Renal cortex interstitium (tissue), 11 donors: ENCODE measurements at regions not wholly inside any gene's neighbourhood (a gene's known extent, or its start where the extent isn't known, plus 50 kb on each side); places are given as distances from the start of the nearest gene placed in this dataset.
A peak's percentile ranks its signal among the peaks of the same experiment; 100 is the strongest.

Experiments used
- DNase-seq, 11 donors: peaks; one replicate each; pipeline ENCODE4 v3.0.0-alpha.2; 2013; ENCODE audit warnings: low read depth in 9 of 11, low spot score in 4 of 11; ENCODE audit errors: extremely low read depth in 1 of 11

DNA sequence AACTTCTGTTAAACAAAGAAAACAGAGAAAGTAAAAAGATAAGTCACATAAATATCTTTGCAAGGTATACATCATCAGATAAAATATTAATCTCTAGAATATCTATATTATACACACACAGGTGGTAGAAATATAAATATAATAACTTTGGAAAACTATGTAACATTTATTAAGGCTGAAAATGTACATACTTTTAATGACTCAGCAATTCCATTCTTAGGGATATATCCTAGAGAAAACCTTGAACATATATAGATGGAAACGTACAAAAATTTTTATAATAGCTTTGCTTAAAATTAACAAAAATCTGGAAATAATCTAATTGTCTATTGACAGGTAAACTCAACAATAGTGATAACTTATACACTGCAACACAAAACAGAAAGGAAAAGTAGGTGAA, 381.3 kb downstream of the GPD2 start:
- DNase-seq = no peak

DNA sequence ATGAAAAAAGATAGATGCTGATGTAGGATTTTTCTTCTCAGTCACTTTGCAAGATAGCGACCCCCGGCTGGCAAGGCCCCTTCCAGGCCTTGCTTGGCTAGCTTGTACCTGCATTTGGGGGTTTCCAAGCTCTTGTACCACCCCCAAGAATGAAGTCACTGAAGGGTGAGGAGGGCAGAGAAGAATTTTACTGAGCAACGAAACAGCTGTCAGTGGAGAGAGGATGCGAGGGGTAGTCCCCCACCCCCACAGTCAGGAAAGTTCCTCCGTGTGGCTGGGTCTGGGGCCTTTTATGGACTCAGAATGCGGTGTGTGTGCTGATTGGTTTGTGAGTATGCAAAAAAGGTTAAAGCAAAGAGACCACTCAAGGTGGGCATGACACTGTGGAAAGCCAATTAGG, 382.0 kb downstream of the GPD2 start:
- no peak for DNase-seq

DNA sequence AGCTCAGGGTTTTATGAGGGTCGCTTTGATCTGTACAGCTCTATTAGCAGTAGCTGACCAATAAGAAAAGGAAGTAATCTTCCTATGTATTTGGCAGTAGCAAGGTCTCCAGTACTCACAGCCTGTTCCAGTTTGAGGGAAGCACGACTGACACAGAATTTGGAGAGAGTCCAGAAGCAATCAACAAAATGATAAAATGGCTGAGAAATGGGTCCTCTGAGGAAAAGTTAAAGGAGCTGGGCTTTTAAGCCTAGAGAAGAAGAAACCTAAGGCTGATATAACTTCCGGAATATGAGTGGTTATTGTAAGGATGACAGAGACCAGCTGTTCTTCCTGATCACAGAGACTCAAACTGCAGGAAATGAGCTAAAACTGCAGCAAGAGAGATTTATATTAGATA, 382.8 kb downstream of the GPD2 start:
- peak; percentile 32 to 78 (median 50) for DNase-seq

DNA sequence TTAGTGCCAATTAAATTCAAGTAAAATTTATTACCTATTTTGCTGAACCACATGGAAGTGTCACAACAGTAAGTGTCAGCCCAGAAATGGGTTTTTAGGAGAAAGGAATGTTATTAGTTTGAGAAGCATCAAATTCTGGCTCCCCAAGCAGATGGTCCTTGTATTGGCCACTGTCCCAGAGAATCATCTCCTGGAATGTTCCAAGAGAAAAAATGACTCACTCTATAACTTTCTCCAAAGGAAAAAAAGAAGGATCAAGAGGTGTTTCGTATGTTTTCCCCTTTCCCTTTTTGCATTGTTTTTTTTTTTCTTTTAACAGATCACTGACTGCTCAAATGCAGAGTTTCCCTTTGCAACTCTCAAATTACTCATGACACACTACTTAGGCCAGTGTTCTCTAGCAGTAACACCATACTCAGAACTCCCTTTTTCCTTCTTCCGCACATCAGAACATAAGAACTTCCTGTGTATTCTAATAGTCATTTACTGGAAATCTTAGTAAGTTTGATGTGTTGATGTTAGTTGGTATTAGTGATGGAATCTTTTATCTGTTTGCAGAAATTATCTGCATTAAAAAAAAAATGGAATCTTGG, 390.3 kb downstream of the GPD2 start:
- peak in 7 of 11 donors; percentile 13 to 48 (median 33) for DNase-seq

DNA sequence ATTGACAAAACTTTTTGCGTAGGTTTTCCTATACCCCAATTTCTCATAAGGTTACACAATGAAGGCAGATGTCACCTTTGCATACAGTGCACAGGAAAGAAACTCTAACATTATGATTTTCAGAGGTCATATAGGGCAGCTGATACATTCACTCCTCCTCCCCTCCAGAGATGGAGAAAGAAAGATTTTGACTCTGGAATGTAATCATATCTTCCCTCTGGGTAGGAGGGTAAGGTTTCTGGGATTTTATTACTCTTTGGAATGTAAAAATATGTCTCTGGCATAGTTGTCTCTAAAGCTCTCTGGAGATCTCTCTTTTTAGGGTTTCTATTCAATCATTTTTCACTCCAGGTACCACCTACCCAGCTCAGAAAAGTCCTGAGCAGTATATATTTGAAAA, 398.3 kb downstream of the GPD2 start:
- DNase-seq = no peak

DNA sequence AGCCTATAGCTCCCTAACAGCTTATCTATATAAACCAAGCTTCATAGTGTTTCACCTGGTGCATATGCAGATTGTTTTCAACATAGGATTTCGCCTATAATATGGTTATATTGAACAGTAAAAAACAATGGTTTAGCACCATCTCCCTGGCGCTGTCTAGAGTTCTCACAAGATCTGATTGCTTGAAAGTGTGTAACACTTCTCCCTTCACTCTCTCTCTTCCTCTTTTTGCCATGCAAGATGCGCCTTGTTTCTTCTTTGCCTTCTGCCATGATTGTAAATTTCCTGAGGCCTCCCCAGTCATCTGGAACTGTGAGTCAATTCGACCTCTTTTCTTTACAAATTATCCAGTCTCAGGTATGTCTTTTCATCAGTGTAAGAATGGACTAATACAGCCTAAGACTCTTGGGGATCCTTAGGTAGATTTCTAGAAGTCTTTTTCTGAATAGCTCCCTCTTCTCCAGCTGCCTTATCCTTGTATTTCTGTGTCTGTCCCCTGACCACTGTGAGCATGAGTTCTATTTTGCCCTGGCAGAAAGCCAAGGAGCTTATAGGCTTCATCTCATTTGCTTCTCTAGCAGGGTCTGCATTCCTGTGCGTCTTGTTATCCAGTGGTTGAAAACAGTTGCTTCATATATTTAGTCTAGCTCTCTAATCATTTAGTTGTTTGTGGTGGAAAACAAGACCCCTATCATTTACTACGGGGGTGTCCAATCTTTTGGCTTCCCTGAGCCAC, 401.6 kb downstream of the GPD2 start:
- DNase-seq = no peak

DNA sequence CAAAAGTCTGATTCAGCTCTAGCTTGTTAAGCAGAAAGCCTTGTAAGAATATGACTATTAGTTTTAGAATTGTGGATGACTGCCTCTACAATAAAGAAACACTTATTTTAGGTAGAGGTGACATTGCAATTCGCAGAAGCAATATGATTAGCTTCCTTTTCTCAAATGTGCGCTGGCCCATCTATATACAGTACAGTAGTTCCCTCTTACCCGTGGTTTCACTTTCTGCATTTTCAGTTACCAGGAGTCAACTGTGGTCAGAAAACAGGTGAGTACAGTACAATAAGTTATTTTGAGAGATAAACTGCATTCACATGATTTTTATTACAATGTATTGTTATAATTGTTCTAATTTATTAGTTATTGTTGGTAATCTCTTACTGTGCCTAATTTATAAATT, 405.1 kb downstream of the GPD2 start:
- DNase-seq = no peak

DNA sequence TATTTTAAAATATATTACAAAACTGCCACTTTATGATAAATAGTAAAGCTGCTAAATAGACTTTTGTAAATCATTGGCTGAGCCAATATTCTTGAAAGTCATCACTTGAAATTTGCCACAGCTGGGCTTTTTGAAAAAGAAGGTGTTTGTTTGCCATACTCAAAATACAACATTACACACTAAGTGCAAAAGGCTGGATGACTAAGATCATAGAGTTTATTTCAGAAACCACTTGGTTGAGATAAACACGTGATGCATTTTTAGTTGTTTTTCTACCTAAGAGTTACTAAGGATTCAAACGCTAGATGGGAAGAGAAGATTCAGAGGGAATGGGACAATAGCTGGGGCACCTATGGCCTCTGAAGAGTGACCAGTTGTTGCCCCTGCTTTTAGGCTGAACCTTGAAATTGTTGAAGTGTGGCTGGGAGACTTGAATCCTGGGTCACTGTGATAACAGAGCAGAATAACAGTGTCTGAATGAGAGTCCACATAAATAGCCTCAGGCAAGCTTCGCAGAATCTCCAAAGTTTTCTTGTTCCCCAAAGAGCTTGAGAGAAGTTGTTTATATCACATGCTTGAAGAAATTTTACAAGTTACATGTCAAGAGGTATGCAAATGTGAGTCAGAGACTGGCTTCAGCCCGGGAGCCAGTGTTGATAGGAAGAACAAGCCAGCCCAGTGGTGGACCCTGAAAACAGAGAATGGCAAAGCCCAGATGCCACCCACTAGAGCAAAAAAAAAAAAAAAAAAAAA, 409.8 kb downstream of the GPD2 start:
- no peak for DNase-seq

DNA sequence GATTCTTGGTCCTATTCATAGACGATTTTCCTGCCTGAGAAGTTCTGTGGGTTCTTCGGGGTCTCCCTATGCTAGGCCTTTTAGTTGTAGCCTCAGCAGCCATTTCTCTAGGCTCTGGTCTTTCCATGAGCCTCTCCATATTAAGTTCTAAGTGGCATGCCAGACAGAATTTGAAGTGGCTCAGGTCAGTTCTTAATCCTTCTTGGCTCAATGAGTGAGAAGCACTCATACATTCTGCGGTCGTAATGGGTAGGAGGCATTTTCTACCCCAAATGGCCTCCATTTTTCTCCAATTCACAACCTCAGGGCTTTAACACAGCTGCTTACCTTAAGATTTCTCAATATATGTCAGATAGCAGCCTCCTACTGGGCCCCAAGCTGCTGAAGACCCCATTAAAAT, 405.3 kb upstream of the GALNT5 start:
- no peak for DNase-seq

DNA sequence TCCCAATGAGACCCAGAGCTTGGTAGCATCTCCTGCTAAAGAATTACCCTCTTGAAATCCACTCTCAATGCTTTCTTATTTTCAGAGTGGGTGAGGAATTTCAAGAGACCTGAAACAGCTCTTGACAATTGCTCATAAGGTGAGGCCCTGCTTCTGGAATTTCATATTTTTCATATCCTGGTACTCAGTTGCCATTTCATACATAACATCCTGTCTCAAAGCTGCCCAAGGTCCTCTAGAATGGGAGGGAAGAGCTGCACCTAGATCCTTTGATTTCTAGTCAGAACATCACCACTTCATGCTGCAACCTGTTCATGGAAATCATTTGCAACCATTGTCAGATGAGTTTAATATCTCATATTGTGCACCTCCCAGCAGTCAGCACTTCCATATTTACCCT, 404.8 kb upstream of the GALNT5 start:
- no peak for DNase-seq

DNA sequence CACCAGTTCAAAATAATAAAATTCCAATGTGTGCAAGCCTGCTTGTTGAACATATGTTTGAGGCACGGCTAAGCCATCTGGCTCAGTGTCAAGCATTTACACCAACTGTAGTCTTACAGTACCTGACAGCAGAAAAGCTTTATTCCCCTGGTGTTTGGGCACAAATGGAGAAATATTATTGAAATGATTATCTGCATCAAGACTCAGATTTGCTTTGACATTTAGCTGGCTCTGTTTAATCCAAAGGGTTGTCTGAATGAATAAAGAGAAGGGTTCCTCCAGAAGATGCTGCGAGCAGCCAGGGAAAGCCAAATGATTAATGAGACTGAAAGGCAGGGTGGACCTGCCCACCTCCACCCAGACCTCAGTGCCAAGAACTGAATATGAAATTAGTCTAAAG, 393.2 kb upstream of the GALNT5 start:
- no peak for DNase-seq

DNA sequence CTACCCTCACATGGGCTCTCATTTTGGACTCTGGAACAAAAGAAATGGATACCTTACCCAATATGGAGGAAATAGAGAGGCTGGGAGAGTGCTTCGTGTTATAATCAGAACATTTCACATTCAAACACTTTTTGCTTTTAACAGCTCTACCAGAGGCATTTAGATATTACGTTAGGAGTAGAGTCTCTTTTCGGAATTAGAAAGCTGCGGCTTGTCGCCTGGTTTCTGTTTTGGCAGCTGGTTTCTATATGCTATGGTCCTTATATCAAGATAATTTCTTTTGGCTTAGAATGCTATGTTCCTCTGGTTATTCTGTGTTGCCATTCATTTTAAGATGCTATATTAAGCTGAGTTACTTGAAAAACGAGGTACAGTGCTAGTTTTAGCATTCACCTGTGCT, 392.8 kb upstream of the GALNT5 start:
- no peak for DNase-seq

DNA sequence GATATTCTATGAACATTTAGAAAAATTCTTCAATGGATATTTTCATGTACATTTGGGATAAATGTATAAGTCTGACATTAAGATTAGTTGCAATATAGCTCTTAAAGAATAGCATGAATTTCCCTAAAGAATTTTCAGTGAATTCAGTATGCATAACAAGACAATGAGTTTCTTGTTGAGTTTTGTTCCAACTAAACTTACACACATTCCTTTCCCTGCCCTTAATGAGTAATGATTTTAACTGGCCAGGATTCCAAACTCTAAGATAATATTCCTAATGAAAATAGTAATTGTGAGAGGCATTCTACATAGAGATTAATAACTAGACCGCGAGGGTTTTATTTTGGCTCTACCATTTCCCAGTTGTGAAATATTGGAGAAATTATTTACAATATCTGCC, 390.3 kb upstream of the GALNT5 start:
- DNase-seq = no peak

DNA sequence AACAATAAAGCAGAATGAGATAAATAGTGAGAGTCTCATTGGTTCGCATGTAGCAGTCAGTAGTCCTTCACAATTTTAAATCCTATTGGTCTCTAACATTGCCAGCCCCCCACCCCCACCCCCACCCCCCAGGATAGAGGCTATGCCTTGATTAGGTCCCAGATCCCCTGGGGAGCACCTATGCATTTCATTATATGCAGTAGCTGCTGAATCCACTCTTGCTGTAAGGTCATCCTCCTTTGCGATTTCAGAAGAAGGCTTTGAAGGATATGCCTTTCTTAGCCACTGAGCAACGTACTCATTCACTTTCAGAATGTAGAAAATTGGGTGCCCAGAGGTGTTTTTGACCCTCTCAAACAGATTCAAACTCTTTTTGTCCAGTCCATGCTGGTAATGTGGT, 382.8 kb upstream of the GALNT5 start:
- no peak for DNase-seq

DNA sequence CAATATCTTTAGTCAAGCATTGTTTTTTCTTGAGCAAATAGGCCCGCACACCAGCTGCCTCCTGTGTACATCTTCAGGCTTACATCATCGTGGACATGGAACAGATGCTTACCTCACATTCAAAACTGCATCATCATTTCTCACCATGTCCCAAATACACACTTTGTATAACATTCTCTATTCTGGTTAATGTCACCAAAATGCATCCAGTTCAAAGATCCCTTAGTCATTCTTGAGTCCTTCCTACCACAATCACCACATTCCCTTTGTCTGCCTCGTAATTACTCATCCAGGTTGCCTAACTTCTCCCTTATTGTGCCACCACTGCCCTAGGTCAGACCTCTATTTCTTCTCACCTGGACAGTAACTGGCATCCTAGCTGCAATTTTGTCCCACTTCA, 373.7 kb upstream of the GALNT5 start:
- no peak for DNase-seq

DNA sequence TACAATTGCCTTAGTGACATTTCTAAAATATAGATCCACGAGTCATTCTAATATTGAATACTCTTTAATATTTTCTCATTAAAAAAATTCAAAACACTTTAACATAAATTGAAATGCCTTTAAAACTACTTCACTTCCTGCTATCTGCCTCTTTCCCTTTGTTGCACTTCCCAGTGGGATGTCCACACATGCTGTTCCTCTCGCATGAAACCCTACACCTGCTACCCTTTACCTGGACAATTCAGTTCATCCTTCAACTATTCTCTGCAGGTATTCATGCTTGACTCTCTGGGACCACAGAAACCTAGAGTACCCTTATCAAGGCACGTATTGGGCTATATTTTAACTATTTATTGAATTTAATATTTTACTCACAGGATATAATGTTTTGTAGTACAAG, 373.3 kb upstream of the GALNT5 start:
- DNase-seq = no peak

DNA sequence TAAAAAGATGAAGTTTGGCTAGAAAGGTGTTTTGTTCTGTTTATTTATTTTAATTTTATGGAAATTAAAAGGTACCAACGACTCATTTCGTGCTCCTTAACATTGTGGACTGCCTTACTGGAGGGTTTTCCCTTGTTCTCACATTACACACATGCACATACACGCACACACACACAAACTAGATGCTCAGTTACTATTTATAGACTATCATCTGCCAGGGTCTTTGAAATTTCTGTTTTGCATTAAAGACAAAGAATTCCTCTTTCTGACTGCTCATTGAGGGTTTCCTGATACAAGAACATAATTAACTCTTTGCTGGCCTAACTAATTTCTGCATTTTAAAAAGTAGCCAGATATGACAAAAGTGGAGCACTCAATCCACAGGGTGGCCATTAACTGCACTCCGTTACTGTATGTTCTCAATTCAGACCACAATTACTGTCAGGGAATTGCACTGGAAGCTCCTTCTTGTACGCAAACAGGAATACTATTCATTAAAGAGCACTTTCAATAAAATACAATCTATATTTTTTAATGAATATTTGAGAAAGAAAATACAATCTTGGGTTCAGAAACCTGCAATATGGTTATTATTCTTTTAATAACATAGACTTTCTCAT, 366.9 kb upstream of the GALNT5 start:
- peak in 1 of 11 donors; percentile 1 for DNase-seq

DNA sequence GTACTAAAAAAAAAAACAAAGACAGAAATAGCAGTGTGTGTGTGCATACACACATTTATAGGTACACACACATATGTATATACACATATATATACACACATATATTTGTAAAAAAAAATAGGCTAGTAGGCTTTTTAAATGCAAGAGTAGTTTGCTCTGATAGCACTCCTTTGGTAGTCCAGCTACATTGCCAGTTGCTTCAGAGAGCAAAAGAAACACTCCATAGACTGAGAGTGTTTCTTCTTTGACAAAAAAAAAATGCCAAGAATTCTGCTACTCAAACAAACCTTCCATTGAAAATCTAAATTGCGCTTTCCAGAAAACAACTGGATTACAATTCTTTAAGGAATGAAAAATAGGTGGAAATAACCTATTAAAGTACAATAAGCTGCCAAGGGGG, 365.9 kb upstream of the GALNT5 start:
- no peak for DNase-seq

DNA sequence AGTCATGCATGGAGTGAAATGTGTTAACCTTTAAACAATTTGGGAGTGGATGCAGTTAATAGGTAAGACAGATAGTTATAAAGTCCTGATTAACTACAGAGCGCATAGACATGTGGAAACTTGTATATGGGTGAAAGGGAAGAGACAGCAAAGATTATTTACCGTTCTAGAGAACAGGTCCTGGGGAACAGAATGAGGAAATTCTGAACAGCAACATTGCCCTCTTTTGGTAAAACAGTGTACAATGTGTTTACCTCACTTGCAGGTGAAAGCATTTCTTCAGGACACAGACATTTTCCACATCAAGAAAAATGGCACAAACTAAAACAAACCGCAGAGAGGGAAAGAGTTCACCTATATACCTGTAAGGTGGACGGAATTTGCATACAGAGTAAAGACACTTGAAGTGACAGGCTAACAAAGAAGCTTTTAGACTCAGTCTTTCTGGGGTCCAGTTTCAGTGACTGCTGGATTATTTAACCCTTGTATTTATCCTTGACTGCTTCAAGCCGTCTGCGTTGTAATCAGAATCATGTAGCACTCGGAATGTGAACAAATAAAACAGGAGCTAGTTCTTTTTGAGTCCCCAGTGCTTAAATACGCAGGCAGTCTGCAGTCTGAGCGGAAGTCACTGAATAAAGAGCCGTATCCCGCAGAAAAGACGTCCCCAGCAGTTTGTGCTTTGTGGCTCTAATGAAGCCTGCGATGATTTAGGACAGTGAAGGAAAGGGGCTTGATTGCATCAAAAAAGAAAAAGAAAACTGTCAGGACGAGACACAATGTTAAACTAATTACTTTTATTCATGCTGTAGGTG, 364.8 kb upstream of the GALNT5 start:
- DNase-seq = peak; percentile 19 to 59 (median 43)
